ENCODE measurements at regions not wholly inside any gene's neighbourhood (a gene's known extent, or its start where the extent isn't known, plus 50 kb on each side); places are given as distances from the start of the nearest gene placed in this dataset.

DNA sequence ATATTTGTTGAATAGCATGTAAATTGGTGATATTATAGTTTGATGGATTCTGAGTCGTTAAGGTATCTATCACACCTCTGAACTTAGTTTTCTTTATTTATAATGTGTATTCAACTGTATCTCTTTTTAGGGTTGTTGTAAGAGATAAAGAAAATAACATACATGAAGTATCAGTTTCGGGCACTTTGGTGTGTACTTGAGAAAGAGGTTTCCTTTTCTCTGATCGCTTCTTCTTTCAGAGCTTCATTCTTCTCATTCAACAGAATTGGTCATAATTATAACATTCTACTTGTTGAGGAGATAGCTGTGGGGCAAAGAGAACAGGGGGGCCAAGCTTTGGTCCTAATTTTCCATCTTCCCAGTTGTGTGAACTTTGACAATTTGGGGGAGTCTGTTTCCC, 508.0 kb downstream of the PLPP3 start:
- H3K27ac ChIP-seq = no peak overlapping the region
- no peaks in the 10 kb centered on the region for H3K9me3 ChIP-seq
- H3K27me3 ChIP-seq = no peaks in the 10 kb centered on the region
- intact Hi-C loops (cut with DNase I) = no loop called here
- no peak for TF ChIP-seq POLR2A (IDR thresholded peaks at IDR 0.05)
- TF ChIP-seq, protein P1, sequence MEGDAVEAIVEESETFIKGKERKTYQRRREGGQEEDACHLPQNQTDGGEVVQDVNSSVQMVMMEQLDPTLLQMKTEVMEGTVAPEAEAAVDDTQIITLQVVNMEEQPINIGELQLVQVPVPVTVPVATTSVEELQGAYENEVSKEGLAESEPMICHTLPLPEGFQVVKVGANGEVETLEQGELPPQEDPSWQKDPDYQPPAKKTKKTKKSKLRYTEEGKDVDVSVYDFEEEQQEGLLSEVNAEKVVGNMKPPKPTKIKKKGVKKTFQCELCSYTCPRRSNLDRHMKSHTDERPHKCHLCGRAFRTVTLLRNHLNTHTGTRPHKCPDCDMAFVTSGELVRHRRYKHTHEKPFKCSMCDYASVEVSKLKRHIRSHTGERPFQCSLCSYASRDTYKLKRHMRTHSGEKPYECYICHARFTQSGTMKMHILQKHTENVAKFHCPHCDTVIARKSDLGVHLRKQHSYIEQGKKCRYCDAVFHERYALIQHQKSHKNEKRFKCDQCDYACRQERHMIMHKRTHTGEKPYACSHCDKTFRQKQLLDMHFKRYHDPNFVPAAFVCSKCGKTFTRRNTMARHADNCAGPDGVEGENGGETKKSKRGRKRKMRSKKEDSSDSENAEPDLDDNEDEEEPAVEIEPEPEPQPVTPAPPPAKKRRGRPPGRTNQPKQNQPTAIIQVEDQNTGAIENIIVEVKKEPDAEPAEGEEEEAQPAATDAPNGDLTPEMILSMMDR (IDR thresholded peaks at IDR 0.05) = no peak
- 88 to 89% methylated on average over 3 of the region's 3 CpGs for WGBS, 2 donors
- no peak overlapping the region for H3K4me3 ChIP-seq
- DNase-seq (no peak), ATAC-seq (no peak)
- peaks cover 30% of the 10 kb centered on the region for H3K4me1 ChIP-seq
- no peaks in the 10 kb centered on the region for H3K36me3 ChIP-seq (replicated peaks in 1 of 2; ENCODE audit: insufficient read depth in 1 of 2, low read depth in 2 of 2)

DNA sequence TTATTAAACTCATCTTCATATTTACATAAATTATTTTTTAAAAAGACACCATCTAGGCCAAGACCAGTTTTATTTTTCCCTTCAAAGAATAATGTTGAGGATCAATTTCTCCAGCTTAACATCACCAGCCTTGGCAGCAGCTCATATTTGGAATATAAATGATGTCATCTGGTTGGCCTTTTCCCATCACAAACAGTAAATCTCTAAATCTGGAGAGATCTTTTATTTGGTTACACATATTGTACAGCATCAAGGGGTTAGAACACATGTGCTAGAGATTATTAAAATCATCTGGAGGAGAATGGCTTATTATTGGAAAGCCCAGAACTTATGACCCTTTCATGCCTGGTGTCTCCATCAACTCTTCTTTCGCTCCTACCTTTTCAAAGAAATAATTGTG, 508.8 kb downstream of the PLPP3 start:
- Histone ChIP-seq H3K36me3 (replicated peaks in 1 of 2; ENCODE audit: insufficient read depth in 1 of 2, low read depth in 2 of 2) (no peaks in the 10 kb centered on the region), H3K27me3 (no peaks in the 10 kb centered on the region), H3K4me1 (peaks cover 30% of the 10 kb centered on the region), H3K9me3 (no peaks in the 10 kb centered on the region), H3K4me3 (no peak overlapping the region), H3K27ac (no peak overlapping the region)
- WGBS, 2 donors = 93 to 96% methylated on average over 1 of the region's 1 CpG
- TF ChIP-seq, protein P1 (IDR thresholded peaks at IDR 0.05) = no peak
- TF ChIP-seq POLR2A (IDR thresholded peaks at IDR 0.05) = no peak
- intact Hi-C loops (cut with DNase I) = no loop called here
- ATAC-seq (no peak), DNase-seq (no peak)

DNA sequence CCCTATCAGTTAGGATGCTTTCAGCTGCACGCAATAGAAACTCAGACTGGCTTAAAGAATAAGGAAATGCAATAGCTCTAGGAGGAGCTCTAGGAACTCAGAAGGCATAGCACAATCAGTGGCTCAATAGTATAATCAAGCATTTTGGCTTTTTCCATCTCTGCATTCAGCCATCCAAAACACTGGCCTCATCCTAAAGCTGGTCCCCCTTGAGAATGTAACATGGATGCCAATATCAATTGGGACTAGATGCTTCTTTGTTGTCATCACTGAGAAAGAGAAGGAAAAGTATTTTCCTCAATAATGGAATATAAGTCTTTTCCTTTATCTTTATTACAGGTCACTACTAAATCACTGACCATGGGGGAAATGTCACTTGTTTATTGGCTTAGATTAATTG, 509.5 kb downstream of the PLPP3 start:
- TF ChIP-seq, protein P1 (IDR thresholded peaks at IDR 0.05) = no peak
- no peak for TF ChIP-seq POLR2A (IDR thresholded peaks at IDR 0.05)
- Histone ChIP-seq H3K27ac (no peak overlapping the region), H3K4me1 (peaks cover 23% of the 10 kb centered on the region), H3K4me3 (no peak overlapping the region), H3K9me3 (no peaks in the 10 kb centered on the region), H3K36me3 (replicated peaks in 1 of 2; ENCODE audit: insufficient read depth in 1 of 2, low read depth in 2 of 2) (no peaks in the 10 kb centered on the region), H3K27me3 (no peaks in the 10 kb centered on the region)
- no peak for DNase-seq
- intact Hi-C loops (cut with DNase I) = no loop called here
- WGBS, 2 donors = 86 to 87% methylated on average over 1 of the region's 1 CpG
- ATAC-seq = no peak

DNA sequence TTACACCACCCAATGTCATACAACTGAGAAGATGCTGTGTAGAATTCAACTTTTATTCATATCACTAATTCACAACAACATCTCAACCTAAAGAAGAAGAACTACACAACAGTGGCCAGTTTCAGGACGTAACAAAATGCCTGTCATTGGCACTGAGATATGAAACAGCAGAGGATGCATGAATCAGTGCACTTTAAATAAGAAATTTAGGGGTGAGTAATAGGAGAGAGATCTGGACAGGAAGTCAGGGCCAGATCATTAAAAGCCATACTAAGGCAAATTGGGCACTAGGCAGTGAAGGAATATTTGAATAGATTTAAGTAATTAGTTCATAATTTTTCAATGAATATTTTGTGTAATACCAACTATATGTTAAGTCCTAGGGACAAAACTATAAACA, 510.5 kb downstream of the PLPP3 start:
- Histone ChIP-seq H3K36me3 (replicated peaks in 1 of 2; ENCODE audit: insufficient read depth in 1 of 2, low read depth in 2 of 2) (no peaks in the 10 kb centered on the region), H3K4me3 (no peak overlapping the region), H3K27me3 (no peaks in the 10 kb centered on the region), H3K4me1 (peaks cover 14% of the 10 kb centered on the region), H3K27ac (no peak overlapping the region), H3K9me3 (no peaks in the 10 kb centered on the region)
- TF ChIP-seq, protein P1 (IDR thresholded peaks at IDR 0.05) = no peak
- TF ChIP-seq POLR2A (IDR thresholded peaks at IDR 0.05) = no peak
- WGBS, 2 donors = 55% methylated on average over 1 of the region's 1 CpG
- intact Hi-C loops (cut with DNase I) = no loop called here
- no peak for ATAC-seq
- DNase-seq = no peak

DNA sequence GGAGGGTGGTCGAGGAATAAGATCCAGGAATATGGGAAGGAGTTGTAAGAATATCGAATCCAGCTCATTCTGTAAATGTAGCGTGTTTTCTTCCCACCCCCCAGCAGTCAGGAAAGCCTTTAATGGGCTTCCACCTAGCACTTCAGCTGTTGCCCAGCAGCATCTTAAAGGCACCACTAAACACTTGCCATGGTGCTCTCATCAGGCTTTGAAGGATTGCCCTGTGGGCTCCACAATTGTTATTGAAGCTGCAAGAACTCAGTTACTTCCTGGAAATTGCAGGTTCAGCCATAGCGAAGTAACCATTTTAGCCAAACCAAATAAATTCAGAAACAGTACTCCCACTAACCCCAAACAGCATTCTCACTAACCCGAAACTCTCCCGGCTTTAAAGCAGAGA, 511.2 kb downstream of the PLPP3 start:
- H3K36me3 ChIP-seq (replicated peaks in 1 of 2; ENCODE audit: insufficient read depth in 1 of 2, low read depth in 2 of 2) = no peaks in the 10 kb centered on the region
- H3K9me3 ChIP-seq = no peaks in the 10 kb centered on the region
- no peak for ATAC-seq
- DNase-seq = peak in 1 of 4 donors; percentile 8
- intact Hi-C loops (cut with DNase I) = no loop called here
- TF ChIP-seq, protein P1 (IDR thresholded peaks at IDR 0.05) = no peak
- no peak for TF ChIP-seq POLR2A (IDR thresholded peaks at IDR 0.05)
- H3K27me3 ChIP-seq = no peaks in the 10 kb centered on the region
- H3K4me1 ChIP-seq = peaks cover 7% of the 10 kb centered on the region
- no peak overlapping the region for H3K4me3 ChIP-seq
- H3K27ac ChIP-seq = no peak overlapping the region
- WGBS, 2 donors = 81 to 86% methylated on average over 6 of the region's 6 CpGs
